OCI-LY1 (cell line): ENCODE measurements at regions not wholly inside any gene's neighbourhood (a gene's known extent, or its start where the extent isn't known, plus 50 kb on each side); places are given as distances from the start of the nearest gene placed in this dataset.

ENCODE experiments used
- H2AFZ ChIP-seq: fragments of 200-600 bp; sonication (generic), shearing (Covaris generic); 2 replicates; pipeline ENCODE4 v1.6.0; 2014; ENCODE audit warnings: antibody characterized with exemption, mild to moderate bottlenecking, low read length
- H3F3A ChIP-seq: fragments of 200-600 bp; sonication (generic), shearing (Covaris generic); 2 replicates; pipeline ENCODE4 v1.6.0; 2014; ENCODE audit warnings: mild to moderate bottlenecking, antibody characterized with exemption, low read length, moderate library complexity; ENCODE audit not compliant: insufficient read depth
- H3K27ac ChIP-seq: fragments of 200-600 bp; sonication (generic); 2 replicates; pipeline ENCODE4 v1.5.1; 2014; ENCODE audit warnings: low read length, mixed run types, mild to moderate bottlenecking, low read depth; ENCODE audit not compliant: poor library complexity, severe bottlenecking
- H3K27me3 ChIP-seq: fragments of 200-600 bp; sonication (generic); 2 replicates; pipeline ENCODE4 v1.6.0; 2014; ENCODE audit warnings: antibody characterized with exemption, mild to moderate bottlenecking, low read length, moderate library complexity; ENCODE audit not compliant: insufficient read depth
- H3K36me3 ChIP-seq: fragments of 200-600 bp; sonication (generic); 2 replicates; pipeline ENCODE4 v1.6.1; 2014; ENCODE audit warnings: mild to moderate bottlenecking, antibody characterized with exemption, low read length, moderate library complexity, mixed read lengths; ENCODE audit not compliant: insufficient read depth
- H3K4me1 ChIP-seq: fragments of 200-600 bp; sonication (generic); 2 replicates; pipeline ENCODE4 v1.5.1; 2014; ENCODE audit warnings: mild to moderate bottlenecking, low read length, moderate library complexity; ENCODE audit not compliant: insufficient read depth, severe bottlenecking
- H3K4me2 ChIP-seq: fragments of 200-600 bp; sonication (generic), shearing (Covaris generic); 2 replicates; pipeline ENCODE4 v1.6.1; 2014; ENCODE audit warnings: low read length
- H3K4me3 ChIP-seq: fragments of 200-600 bp; sonication (generic); 2 replicates; pipeline ENCODE4 v1.5.1; 2014; ENCODE audit warnings: low read length, low read depth, mild to moderate bottlenecking, mixed read lengths; ENCODE audit not compliant: poor library complexity, severe bottlenecking
- H3K79me2 ChIP-seq: fragments of 200-600 bp; shearing (Covaris generic); 2 replicates; pipeline ENCODE4 v1.6.1; 2016; ENCODE audit warnings: mixed run types, low read length, mixed read lengths; ENCODE audit not compliant: insufficient read depth
- H3K9ac ChIP-seq: fragments of 200-600 bp; sonication (generic), shearing (Covaris generic); 2 replicates; pipeline ENCODE4 v1.6.1; 2014; ENCODE audit warnings: mild to moderate bottlenecking, low read length, mixed read lengths
- H3K9me2 ChIP-seq: fragments of 200-600 bp; sonication (generic), shearing (Covaris generic); 2 replicates; pipeline ENCODE4 v1.6.1; 2014; ENCODE audit warnings: low read depth, mild to moderate bottlenecking, low read length, mixed read lengths
- H3K9me3 ChIP-seq: fragments of 200-600 bp; shearing (Covaris generic); 2 replicates; pipeline ENCODE4 v1.6.1; 2014; ENCODE audit warnings: low read length, mixed read lengths
- H4K20me1 ChIP-seq: fragments of 200-600 bp; sonication (generic), shearing (Covaris generic); 2 replicates; pipeline ENCODE4 v1.6.0; 2016; ENCODE audit warnings: mild to moderate bottlenecking, low read length; ENCODE audit not compliant: insufficient read depth
- EZH2 ChIP-seq: fragments of 200-600 bp; sonication (generic), shearing (Covaris generic); IDR thresholded peaks from 2 replicates; pipeline ENCODE4 v1.8.0; 2017; ENCODE audit warnings: borderline replicate concordance, mixed run types, mild to moderate bottlenecking, antibody characterized with exemption, low read length, moderate library complexity, mixed read lengths
- TF ChIP-seq, protein P1 (sequence below): fragments of 200-600 bp; sonication (generic), shearing (Covaris generic); IDR thresholded peaks from 2 replicates; pipeline ENCODE4 v1.5.1; 2017; ENCODE audit warnings: mild to moderate bottlenecking, antibody characterized with exemption, low read length, moderate library complexity, mixed read lengths

DNA sequence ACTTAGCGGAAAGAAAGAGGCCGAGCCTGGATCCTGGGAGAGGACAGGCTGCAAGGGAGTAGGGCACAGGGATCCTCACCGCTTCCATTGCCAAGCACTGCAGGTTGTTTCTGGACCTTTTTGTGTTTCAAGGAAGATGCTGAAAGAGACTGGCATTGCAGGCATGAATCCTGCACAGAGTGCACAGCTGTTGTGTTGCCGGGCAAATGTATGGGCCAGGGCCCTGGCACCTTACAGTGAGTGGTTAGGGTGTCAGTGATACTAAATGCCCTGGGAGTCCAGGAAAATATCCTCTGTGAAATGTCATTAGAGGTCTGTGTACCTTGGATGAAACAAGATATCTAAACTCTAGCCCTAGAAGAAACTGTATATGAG lies 145.5 kb upstream of the FGGY start:
- Histone ChIP-seq H3K4me2 (no peak overlapping the region), H3K9ac (no peak overlapping the region)

DNA sequence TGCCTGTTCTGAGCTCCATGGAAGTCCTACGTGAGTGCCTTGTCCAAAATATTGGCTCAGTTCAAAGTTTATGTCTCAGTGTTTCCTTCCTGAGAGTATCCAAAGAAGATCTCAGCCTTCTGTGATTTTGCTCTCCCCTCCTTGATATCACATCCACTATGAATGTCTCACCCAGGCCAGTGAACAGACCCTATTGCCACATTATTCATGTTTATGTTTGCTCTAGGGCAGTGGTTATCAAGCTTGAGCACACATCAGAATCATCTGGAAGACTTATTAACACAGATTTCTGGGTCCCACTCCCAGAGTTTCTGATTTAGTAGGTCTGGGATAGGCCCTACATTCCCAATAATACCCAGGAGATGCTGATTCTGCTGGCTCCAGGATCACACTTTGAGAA lies 145.0 kb upstream of the FGGY start:
- Histone ChIP-seq H3K79me2 (no peaks in the 10 kb centered on the region), H3K27ac (no peak overlapping the region), H3K9me3 (no peaks in the 10 kb centered on the region), H3K4me3 (no peak overlapping the region), H4K20me1 (no peaks in the 10 kb centered on the region), H3F3A (no peaks in the 10 kb centered on the region), H3K36me3 (no peaks in the 10 kb centered on the region), H3K9ac (no peak overlapping the region), H3K4me2 (no peak overlapping the region), H3K9me2 (no peaks in the 10 kb centered on the region), H2AFZ (no peak overlapping the region), H3K27me3 (no peaks in the 10 kb centered on the region), H3K4me1 (no peaks in the 10 kb centered on the region)
- TF ChIP-seq, protein P1, sequence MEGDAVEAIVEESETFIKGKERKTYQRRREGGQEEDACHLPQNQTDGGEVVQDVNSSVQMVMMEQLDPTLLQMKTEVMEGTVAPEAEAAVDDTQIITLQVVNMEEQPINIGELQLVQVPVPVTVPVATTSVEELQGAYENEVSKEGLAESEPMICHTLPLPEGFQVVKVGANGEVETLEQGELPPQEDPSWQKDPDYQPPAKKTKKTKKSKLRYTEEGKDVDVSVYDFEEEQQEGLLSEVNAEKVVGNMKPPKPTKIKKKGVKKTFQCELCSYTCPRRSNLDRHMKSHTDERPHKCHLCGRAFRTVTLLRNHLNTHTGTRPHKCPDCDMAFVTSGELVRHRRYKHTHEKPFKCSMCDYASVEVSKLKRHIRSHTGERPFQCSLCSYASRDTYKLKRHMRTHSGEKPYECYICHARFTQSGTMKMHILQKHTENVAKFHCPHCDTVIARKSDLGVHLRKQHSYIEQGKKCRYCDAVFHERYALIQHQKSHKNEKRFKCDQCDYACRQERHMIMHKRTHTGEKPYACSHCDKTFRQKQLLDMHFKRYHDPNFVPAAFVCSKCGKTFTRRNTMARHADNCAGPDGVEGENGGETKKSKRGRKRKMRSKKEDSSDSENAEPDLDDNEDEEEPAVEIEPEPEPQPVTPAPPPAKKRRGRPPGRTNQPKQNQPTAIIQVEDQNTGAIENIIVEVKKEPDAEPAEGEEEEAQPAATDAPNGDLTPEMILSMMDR, result no peak
- TF ChIP-seq EZH2, result no peak

More for the DNA sequence above, 145.5 kb upstream of the FGGY start:
- no peaks in the 10 kb centered on the region for H3K27me3 ChIP-seq
- no peaks in the 10 kb centered on the region for H3K9me2 ChIP-seq
- no peaks in the 10 kb centered on the region for H3K79me2 ChIP-seq
- TF ChIP-seq EZH2, result no peak
- TF ChIP-seq, protein P1, result no peak
- H3K4me1 ChIP-seq, result no peaks in the 10 kb centered on the region
- H3K9me3 ChIP-seq, result no peaks in the 10 kb centered on the region
- H3F3A ChIP-seq, result no peaks in the 10 kb centered on the region
- H2AFZ ChIP-seq, result no peak overlapping the region
- no peak overlapping the region for H3K4me3 ChIP-seq
- H3K27ac ChIP-seq, result no peak overlapping the region
- H4K20me1 ChIP-seq, result no peaks in the 10 kb centered on the region
- no peaks in the 10 kb centered on the region for H3K36me3 ChIP-seq

DNA sequence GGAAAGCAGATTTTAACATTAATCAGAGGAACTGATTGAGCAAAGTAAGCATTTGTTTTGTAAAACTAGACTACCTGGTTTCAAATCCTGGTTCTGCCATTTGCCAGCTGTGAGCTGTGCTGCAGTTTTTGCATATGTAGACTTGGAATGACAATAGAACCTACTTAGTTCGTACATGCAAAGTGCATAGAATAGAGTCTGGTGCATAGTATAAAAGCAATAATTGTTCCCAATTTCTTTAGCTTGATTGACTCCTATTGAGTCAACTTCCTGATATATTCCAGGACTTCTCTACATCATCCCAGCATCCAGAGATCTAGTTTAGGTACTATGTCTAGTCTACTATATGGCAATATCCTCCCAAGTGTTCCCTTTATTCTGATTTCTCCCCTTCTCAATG lies 144.4 kb upstream of the FGGY start:
- Histone ChIP-seq H3K4me1 (no peaks in the 10 kb centered on the region), H3K9me3 (no peaks in the 10 kb centered on the region), H4K20me1 (no peaks in the 10 kb centered on the region), H3K9me2 (no peaks in the 10 kb centered on the region), H3K27ac (no peak overlapping the region), H3K4me2 (no peak overlapping the region), H3K9ac (no peak overlapping the region), H3K4me3 (no peak overlapping the region), H2AFZ (no peak overlapping the region), H3K36me3 (no peaks in the 10 kb centered on the region), H3F3A (no peaks in the 10 kb centered on the region), H3K27me3 (no peaks in the 10 kb centered on the region), H3K79me2 (no peaks in the 10 kb centered on the region)
- TF ChIP-seq, protein P1, result no peak
- no peak for TF ChIP-seq EZH2
